K562 (cell line): ENCODE measurements at regions not wholly inside any gene's neighbourhood (a gene's known extent, or its start where the extent isn't known, plus 50 kb on each side); places are given as distances from the start of the nearest gene placed in this dataset.
A peak's percentile ranks its signal among the peaks of the same experiment; 100 is the strongest.
"Not testable (repeated sequence)": the region's sequence is repeated elsewhere in the genome, so short reads cannot be mapped to it uniquely, and the experiment has no call there.

ENCODE experiments used
- ATAC-seq: fragments of 200-7000 bp; cut with Tn5 transposase; 3 replicates; pipeline ENCODE4 v1.9.1; 2020; ENCODE audit warnings: moderate library complexity
- BruUV-seq: library from RNA; stranded (reverse); fragments of 400-500 nt; replicated peaks from 2 replicates; lab custom pipeline; 2021; lab: Mats Ljungman, UMichigan
- CTCF ChIA-PET: fragments of 300-600 bp; formaldehyde crosslinking; extraction: SDS; loops from one replicate; lab custom pipeline; 2021; ENCODE audit warnings: low intra/inter-chr PET ratio; lab: Yijun Ruan, JAX
- POLR2A ChIA-PET: fragments of 300-600, 350-650 bp; sonication (Branson Sonifier 250); formaldehyde crosslinking; extraction: SDS; loops from one replicate; lab custom pipeline; 2021; ENCODE audit warnings: antibody characterized with exemption, inconsistent platforms; lab: Yijun Ruan, JAX
- DNase-seq, 4 experiments: peaks; one replicate each; pipeline versions ENCODE4 v3.0.0 to v3.0.0-alpha.2; 2011 to 2018; ENCODE audit warnings: low spot score in 3 of 4, mixed read lengths in 3 of 4; ENCODE audit errors: extremely low read depth in 1 of 4
- FAIRE-seq: peaks from 2 replicates; lab custom pipeline; 2011; peaks lifted over from hg19 to GRCh38; lab: Jason Lieb, UNC
- H2AFZ ChIP-seq: 2 replicates; pipeline ENCODE4 v1.6.0; 2011; ENCODE audit warnings: low read depth, low read length, control low read depth, inconsistent platforms
- H3K27ac ChIP-seq: fragments of 200-600 bp; 3 replicates; pipeline ENCODE4 v1.8.0; 2011; ENCODE audit warnings: low read depth, mild to moderate bottlenecking, control low read depth, inconsistent platforms, low read length, moderate library complexity, mixed read lengths; ENCODE audit errors: extremely low read depth
- H3K27me3 ChIP-seq, 2 experiments: fragments of 300-600 bp in 1 of 2; 2 replicates in 1 of 2; 3 replicates in 1 of 2; pipeline versions ENCODE4 v1.6.0 to v1.8.0; 2011; ENCODE audit warnings: inconsistent platforms in 2 of 2, low read length in 2 of 2, mild to moderate bottlenecking in 1 of 2, mixed read lengths in 1 of 2, moderate library complexity in 1 of 2; ENCODE audit not compliant: control insufficient read depth in 2 of 2, insufficient read depth in 2 of 2
- H3K36me3 ChIP-seq: fragments of 300-600 bp; 3 replicates; pipeline ENCODE4 v1.8.0; 2011; ENCODE audit warnings: mild to moderate bottlenecking, low read length, inconsistent platforms; ENCODE audit not compliant: control insufficient read depth, insufficient read depth
- H3K4me1 ChIP-seq, 2 experiments: fragments of 200-600 bp in 1 of 2; replicated peaks in 1 of 2; 2 replicates in 1 of 2; 3 replicates in 1 of 2; pipeline versions ENCODE4 v1.5.1 to v1.8.0; 2011; ENCODE audit warnings: inconsistent platforms in 2 of 2, low read length in 2 of 2, mild to moderate bottlenecking in 1 of 2, mixed read lengths in 1 of 2, moderate library complexity in 1 of 2; ENCODE audit not compliant: control insufficient read depth in 2 of 2, insufficient read depth in 2 of 2
- H3K4me2 ChIP-seq: 2 replicates; pipeline ENCODE4 v1.6.1; 2011; ENCODE audit warnings: low read length, control low read depth, inconsistent platforms, mixed read lengths; ENCODE audit not compliant: insufficient read depth
- H3K4me3 ChIP-seq: fragments of 200-600 bp; sonication (generic), shearing (Covaris generic); 2 replicates; pipeline ENCODE4 v1.5.1; 2016; ENCODE audit warnings: control low read depth, inconsistent platforms
- H3K79me2 ChIP-seq: fragments of 200-600 bp; 3 replicates; pipeline ENCODE4 v1.8.0; 2011; ENCODE audit warnings: low read length, inconsistent platforms; ENCODE audit not compliant: control insufficient read depth, insufficient read depth
- H3K9ac ChIP-seq, 2 experiments: 2 replicates each; pipeline versions ENCODE4 v1.6.0 to v1.6.1; 2011; ENCODE audit warnings: low read depth in 2 of 2, low read length in 2 of 2, control low read depth in 1 of 2, inconsistent platforms in 1 of 2, mild to moderate bottlenecking in 1 of 2, mixed read lengths in 1 of 2; ENCODE audit not compliant: insufficient read depth in 1 of 2
- H3K9me1 ChIP-seq: one replicate; pipeline ENCODE4 v1.6.0; 2011; ENCODE audit warnings: inconsistent platforms, mild to moderate bottlenecking, low read length, moderate library complexity; ENCODE audit not compliant: control insufficient read depth, insufficient read depth
- H3K9me3 ChIP-seq: replicated peaks from 2 replicates; pipeline ENCODE4 v1.5.1; 2011; ENCODE audit warnings: low read depth, low read length, inconsistent platforms; ENCODE audit not compliant: control insufficient read depth, insufficient read depth
- H4K20me1 ChIP-seq: replicated peaks from 2 replicates; pipeline ENCODE4 v1.6.1; 2011; ENCODE audit warnings: low read length, inconsistent platforms, mixed read lengths; ENCODE audit not compliant: control insufficient read depth, insufficient read depth
- CTCF ChIP-seq, 3 experiments: IDR thresholded peaks in 2 of 3; conservative IDR thresholded peaks in 1 of 3; 2 replicates each; pipeline ENCODE4 v1.5.1; 2011 to 2012; ENCODE audit warnings: low read length in 3 of 3, mild to moderate bottlenecking in 3 of 3, control low read depth in 2 of 3, improper control_type of control experiment in 1 of 3, inconsistent platforms in 1 of 3, low read depth in 1 of 3, mixed read lengths in 1 of 3, moderate library complexity in 1 of 3; ENCODE audit not compliant: insufficient read depth in 2 of 3
- IFI16 ChIP-seq: fragments of 250-450 bp; sonication (Bioruptor Pico); IDR thresholded peaks from 2 replicates; pipeline ENCODE4 v2.1.2; 2022; ENCODE audit warnings: mild to moderate bottlenecking, inconsistent platforms
- ZNF146 ChIP-seq: IDR thresholded peaks from one replicate; pipeline ENCODE4 v1.6.1; 2018; ENCODE audit warnings: missing compliant biosample characterization; ENCODE audit not compliant: unreplicated experiment
- WGBS: fragments of 100-300 bp; shearing (Covaris generic); methylation state at CpG from one replicate; pipeline ENCODE4 v1.1.6; 2016; ENCODE audit warnings: low coverage, mixed read lengths; ENCODE audit not compliant: insufficient coverage; ENCODE audit errors: missing lambda C conversion rate; 5-methylcytosine and 5-hydroxymethylcytosine counted together
- in situ Hi-C: fragments of 300-500 bp; cut with MboI; formaldehyde crosslinking; loops from 4 replicates; pipeline ENCODE4 v1.15.0; 2018; ENCODE audit warnings: inconsistent platforms, mixed read lengths
- intact Hi-C: fragments of 100-400 bp; cut with micrococcal nuclease; formaldehyde crosslinking; loops from 2 replicates; pipeline ENCODE4 v1.14.2; 2022

DNA sequence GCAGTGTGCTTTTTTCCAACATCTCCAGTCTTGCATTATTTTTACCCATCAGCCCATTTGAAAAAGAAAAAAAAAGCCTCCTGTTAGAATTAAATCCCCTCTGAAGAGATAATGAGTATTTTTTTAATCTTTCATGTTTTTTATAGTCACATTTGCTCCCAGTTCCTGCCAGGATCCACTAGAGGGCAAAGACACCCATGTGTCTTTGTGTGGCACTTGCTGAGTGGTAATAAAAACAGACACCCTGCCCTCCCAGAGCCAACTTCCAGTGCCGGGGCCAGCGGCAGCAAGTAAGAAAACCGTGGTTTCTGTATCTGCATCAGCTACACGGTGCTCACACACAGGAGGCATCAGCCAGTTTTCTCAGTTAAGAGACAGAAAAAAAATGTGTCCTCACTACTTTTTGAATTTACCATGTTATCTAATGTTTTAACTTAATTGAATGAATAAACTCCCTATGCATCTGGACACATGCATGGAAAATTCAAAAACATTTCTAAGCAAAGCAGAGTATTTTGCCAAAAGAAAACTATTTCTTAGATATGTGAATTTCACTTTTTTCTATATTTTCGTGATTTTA is 70.2 kb upstream of the PLEKHG4B start:
- H2AFZ ChIP-seq = no peak overlapping the region
- H3K4me3 ChIP-seq = no peak overlapping the region
- BruUV-seq = no TSS peak
- H3K79me2 ChIP-seq = no peaks in the 10 kb centered on the region
- no peak overlapping the region for H3K9ac ChIP-seq
- no peaks in the 10 kb centered on the region for H3K9me3 ChIP-seq
- FAIRE-seq (no peak), DNase-seq (no peak), ATAC-seq (no peak)
- H3K4me2 ChIP-seq = no peak overlapping the region
- H3K4me1 ChIP-seq = no peaks in the 10 kb centered on the region
- H3K36me3 ChIP-seq = no peaks in the 10 kb centered on the region
- ChIA-PET CTCF (no interaction called here), POLR2A (no interaction called here)
- intact Hi-C loops (no loop called here), in situ Hi-C loops (no loop called here)
- no peaks in the 10 kb centered on the region for H4K20me1 ChIP-seq
- no peak overlapping the region for H3K27ac ChIP-seq
- 0% methylated on average over 5 of the region's 5 CpGs for WGBS
- TF ChIP-seq CTCF (IDR thresholded peaks at IDR 0.05 in 2 of 3, conservative IDR thresholded peaks at IDR 0.05 in 1 of 3; ENCODE audit: insufficient read depth in 2 of 3, low read depth in 1 of 3, low read length in 3 of 3) (peak; percentile 16 to 24 (median 24); a peak in 3 of 6 replicates), IFI16 (CRISPR knock-in tag) (no peak)
- H3K27me3 ChIP-seq = peaks cover 0 to 9% of the 10 kb centered on the region in 2 experiments; a peak in 1 of 5 replicates
- H3K9me1 ChIP-seq = no peaks in the 10 kb centered on the region

GRCh38 chr5:23907-24306 is 68.1 kb upstream of the PLEKHG4B start:
- DNase-seq, H3K4me2 ChIP-seq, POLR2A ChIA-PET, H3K9me1 ChIP-seq, in situ Hi-C loops, H3K27me3 ChIP-seq, CTCF ChIA-PET, ATAC-seq, H3K4me1 ChIP-seq, H3K9ac ChIP-seq, H3K9me3 ChIP-seq, intact Hi-C loops, H3K27ac ChIP-seq, H3K79me2 ChIP-seq, H3K4me3 ChIP-seq, H3K36me3 ChIP-seq, H4K20me1 ChIP-seq, H2AFZ ChIP-seq, FAIRE-seq, BruUV-seq: not testable (repeated sequence)
- TF ChIP-seq ZNF146 = peak; percentile 39
- 0% methylated on average over 5 of the region's 6 CpGs for WGBS

- H3K9me3 ChIP-seq, H3K9ac ChIP-seq, H3K79me2 ChIP-seq, H2AFZ ChIP-seq, DNase-seq, H3K27me3 ChIP-seq, CTCF ChIA-PET, H3K4me2 ChIP-seq, intact Hi-C loops, FAIRE-seq, H3K4me3 ChIP-seq, H3K27ac ChIP-seq, in situ Hi-C loops, H3K36me3 ChIP-seq, H3K9me1 ChIP-seq, H4K20me1 ChIP-seq, H3K4me1 ChIP-seq, BruUV-seq, ATAC-seq: not testable (repeated sequence)
- WGBS = 0% methylated on average over 2 of the region's 2 CpGs
- POLR2A ChIA-PET = interaction anchor here (0.9 kb wide), 1 partner anchor 56 kb away, joined by 3 read pairs; no protein-coding TSS in a partner anchor
These were observed 66.9 kb upstream of the PLEKHG4B start for GRCh38 chr5:25067-25466.
